ENCODE measurements at regions not wholly inside any gene's neighbourhood (a gene's known extent, or its start where the extent isn't known, plus 50 kb on each side); places are given as distances from the start of the nearest gene placed in this dataset.

DNA sequence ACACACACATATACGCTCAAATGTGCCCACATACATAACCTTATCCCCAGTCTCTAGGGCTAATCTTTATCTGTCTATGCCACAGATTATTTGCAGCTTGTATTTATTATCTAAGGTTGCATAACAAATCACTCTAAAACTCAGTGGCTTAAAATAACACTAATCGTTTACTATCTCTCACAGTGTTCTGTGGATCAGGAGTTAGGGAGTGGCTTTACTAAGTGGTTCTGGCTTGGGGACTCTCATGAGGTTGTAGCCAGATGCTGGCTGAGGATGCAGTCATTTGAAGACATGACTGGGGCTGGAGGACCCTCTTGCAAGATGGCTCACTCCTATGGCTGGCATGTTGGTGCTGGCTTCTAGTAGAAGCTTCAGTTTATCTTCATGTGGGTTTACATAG, 68.5 kb upstream of the LNX1 start:
- TF ChIP-seq GATA2 (IDR thresholded peaks at IDR 0.05; ENCODE audit: low read depth, low read length) (no peak), GATA3 (IDR thresholded peaks at IDR 0.05; ENCODE audit: low read depth, low read length) (no peak)
